ENCODE measurements at regions not wholly inside any gene's neighbourhood (a gene's known extent, or its start where the extent isn't known, plus 50 kb on each side); places are given as distances from the start of the nearest gene placed in this dataset.
A peak's percentile ranks its signal among the peaks of the same experiment; 100 is the strongest.

DNA sequence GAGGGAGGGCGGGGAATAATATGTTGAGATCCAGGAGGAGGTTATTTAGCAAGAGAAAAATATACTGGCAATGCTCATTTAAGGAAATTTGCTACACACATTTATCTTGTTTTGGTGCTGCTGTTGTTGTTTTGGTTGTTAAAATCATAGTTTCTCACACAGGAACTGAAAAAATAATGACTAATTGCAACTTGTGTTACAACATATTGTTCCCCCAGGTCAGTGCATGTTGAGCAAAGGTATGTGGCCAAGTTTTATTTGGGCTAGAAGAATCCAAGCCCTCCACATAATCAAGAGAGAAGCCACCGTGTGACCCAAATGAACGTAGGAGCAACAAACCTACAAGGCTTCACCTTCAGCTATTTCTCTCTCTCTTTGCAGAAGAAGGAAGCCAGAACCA is 220.3 kb upstream of the DAPK1 start:
- no peak for DNase-seq (ENCODE audit: low read depth)

DNA sequence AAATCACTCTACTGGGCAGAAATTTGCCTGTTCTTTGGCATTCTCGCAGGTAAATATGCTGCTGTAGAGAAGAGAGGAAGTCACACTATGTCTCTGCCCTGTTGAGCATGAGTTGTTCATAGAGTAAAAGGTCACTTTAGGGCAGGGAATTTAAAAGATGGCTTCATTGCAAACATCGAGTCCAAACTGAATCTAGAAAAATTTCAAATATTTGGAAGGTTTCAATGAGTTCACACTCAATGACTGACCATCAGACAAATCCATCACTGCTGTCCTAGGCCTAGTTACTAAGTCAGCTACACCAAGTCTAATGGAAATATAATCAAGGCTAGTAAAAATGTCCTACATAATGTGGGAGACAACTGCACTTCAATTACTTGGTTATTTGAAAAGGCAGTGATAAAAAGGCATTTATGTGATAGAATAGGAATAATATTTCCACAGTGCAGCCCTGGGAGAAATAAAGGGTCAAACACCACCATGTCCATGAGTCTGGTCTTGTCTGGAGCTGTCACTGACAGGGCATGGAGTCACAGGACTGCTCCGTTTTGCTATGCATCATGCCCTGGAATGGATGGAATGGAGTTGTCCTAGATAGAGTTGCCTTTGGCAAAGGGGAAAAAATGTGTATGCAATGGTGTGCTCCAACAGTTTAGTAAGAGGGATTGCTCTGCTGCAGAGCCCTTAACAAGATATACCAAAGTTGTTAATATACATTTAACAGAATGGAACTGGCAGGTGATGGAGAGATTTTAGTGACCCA is 218.5 kb upstream of the DAPK1 start:
- no peak for DNase-seq (ENCODE audit: low read depth)

DNA sequence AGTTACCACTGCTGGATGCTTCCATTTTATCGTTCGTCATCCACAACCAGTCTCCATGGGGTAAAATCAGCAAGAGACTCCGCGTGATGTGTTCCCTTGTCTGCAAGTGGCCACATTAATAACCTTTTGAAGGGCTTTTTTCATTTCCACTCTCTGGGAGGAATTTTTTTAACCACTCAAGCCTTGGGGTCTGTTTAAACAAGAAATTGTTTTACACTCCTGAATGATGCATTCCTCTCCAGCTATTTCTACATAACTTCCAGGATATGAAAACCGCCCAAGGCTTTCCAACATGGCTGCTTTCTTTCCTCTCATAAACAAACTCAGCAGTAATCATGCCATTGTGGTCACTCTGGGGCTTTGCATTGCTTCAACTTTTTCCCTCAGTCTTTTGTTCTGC is 217.2 kb upstream of the DAPK1 start:
- DNase-seq (ENCODE audit: low read depth) = peak; percentile 28

DNA sequence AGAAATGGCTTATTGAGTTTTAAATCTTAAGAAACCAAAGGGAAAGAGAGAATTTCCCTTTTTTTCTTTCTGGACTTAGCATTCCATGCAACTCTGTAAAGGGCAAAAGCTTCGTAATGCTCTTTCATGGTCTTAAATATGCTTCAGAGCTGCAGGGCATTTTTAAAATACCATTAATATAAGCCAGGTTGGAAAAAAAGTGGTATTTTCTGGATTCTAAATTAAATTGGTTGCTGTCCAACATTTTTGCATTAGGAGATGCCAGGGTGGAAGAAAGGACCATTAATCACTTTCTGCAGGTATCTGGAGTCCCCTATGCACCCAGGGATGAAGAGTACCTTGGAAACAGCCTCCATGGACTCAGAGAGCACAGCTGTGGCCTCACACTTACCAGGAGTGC is 215.1 kb upstream of the DAPK1 start:
- no peak for DNase-seq (ENCODE audit: low read depth)

DNA sequence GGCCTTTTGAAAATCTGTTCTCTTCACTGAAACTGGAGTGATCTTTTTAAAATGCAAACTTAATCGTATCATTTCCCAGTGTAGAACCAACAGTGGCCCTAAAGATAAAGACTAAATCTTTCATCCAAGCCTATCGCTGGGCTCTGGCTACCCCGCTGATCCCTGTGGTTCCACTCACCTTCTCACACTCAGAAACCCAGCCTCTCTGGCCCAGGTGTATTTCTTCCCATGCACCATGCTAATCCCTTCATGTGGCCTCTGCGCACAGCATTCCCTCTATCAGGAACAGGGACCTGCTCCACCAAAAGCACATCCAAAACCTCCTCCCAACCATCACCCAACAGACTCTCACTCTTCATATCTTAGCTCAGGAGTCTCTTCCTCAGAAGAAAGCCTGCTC is 214.1 kb upstream of the DAPK1 start:
- no peak for DNase-seq (ENCODE audit: low read depth)

DNA sequence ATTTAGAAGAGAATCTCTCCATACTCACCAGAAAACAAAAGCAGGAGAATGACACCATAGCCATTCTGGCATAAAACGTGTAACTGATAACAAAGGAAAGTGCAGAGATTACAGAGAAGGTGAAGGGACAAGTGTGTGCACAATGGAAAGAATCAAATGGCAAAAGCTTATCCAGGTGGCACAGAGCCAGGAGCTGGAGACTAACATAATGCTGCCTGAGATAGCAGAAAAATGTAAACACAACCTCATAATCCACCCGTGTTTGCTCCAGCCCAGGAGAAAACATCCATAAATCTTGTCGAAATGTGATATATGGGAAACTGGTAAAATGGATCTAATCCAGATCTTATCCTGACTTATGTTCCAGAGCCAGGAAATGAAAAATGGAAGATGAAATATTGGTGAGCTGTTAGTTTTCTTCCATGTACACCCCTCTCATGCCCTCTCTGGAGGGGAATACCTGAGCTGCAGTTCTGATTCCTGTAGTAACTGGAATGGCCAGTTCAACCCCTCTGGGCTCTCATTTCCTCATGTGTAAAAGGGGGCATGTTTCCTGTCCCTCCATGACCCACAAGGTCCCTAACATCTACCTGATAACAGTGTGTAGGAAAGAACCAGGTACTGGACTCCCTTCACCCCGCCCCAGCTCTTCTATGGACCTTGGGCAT is 212.3 kb upstream of the DAPK1 start:
- no peak for DNase-seq (ENCODE audit: low read depth)

DNA sequence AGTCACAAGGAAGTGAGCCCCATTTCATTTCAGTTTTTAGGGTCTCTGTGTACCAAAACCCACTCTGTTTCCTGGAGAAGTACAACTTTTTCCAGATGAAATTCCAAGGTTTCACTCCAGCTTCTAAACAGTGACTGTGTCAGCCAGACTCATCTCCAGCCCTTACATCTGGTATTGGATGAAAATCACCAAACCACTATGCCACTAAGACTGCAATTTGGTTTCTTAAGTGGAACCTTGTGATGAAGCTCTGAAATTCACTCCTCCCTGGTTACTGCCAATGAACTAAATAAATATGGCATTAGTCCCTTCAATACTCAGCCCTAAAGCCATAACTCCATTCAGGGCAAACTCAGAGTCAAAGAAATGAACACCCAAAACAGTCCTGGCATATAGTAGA is 211.2 kb upstream of the DAPK1 start:
- DNase-seq (ENCODE audit: low read depth) = no peak

DNA sequence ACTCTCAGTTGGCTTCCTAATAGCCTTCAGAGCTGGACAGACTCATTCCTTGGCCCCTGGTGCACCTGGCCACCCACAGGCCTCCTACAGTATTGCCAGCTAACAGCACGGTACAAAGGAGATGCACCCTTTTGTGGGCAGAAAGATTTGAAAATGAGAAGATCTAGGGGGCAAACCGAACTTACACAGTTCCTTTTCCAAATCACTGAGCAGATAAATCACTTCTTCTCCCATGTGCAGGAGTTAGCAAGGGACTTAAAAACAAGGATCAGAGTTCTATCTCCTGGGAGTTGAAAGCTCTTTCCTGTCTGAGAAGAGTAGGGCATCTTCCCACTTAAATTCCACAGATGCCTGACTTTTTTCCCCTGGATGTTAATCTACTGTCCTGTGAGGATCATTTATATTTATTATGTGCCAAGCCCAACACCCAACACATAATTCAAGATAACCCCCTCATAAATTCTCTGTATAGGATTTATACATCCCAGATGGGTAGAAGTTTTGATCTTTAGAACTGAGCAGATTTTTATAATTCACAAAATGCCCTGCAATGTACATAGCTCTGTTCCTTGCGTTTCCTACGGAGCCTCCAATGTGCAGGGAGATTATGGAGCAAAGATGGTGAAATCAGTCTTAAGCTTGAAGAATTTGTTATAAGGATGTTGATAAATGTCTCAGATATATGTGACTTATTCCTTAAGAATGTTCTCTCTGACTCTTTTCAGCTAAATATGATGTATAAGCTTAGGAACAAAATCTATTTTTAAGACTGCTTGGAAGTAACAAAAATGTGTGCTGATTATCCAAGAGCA is 207.2 kb upstream of the DAPK1 start:
- DNase-seq (ENCODE audit: low read depth) = no peak

DNA sequence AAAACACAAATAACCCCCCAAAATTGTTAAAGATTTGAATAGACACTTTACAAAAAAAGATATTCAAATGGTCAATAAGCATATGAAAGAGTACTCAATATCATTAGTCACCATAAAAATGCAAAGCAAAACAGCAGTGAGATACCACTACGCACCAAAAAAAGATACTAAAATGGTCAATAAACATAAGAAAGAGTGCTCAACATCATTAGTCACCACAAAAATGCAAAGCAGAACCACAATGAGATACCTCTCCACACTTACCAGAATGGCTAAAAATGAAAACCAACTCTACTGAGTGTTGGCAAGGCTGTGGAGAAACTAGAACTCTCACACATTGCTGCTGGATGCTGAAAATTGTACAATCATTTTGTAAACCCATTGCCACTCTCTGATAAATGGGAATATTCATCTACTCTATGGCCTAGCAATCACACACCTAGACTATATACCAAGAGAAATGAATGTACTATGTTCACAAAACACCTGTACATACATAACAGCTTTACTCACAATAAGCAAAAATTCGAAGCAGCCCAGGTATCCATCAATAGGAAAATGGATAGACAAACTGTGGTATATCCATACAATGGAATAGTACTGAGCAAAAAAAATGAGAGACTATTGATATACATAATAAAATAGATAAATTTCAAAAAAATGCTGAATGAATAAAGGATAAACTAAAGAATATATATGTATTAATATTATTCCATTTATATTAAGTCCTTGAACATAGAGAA is 205.0 kb upstream of the DAPK1 start:
- DNase-seq (ENCODE audit: low read depth) = no peak

DNA sequence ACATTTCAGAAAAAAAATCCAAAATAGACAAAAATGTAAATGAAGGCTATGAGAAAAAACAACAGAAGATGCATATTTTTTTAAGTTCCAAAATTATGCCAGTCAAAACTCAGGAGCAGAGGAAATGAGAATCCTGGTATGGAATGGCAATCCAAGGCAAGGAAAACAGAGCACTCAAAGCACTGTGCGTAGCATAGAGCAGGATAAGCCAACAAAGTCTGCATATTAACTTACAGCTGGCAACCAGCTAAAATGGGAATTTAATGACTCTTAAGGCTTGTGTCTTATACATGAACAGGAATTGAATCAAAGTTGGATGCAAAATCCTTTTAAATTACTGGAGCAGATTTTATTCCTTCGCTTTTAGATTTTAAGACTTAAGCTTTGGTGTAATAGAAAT is 203.5 kb upstream of the DAPK1 start:
- no peak for DNase-seq (ENCODE audit: low read depth)

DNA sequence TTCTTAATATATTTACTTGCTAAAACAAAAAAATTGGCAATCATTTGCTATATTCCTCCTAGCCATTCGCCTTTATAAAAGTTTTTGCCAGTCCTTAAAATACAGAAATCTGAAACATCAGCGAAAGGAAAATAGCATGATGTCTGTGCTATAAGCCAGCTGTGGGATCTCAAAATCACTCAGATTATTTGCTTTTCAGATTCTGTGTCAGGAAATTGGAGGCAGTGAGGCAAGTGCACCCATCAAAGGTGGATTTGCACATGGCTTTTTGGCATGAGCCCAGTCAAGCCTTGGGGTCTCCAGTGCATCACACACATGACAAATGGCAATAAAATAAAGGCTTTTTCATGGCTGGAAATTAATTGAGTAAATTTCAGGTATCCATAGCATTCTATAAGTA is 196.8 kb upstream of the DAPK1 start:
- DNase-seq (ENCODE audit: low read depth) = no peak

DNA sequence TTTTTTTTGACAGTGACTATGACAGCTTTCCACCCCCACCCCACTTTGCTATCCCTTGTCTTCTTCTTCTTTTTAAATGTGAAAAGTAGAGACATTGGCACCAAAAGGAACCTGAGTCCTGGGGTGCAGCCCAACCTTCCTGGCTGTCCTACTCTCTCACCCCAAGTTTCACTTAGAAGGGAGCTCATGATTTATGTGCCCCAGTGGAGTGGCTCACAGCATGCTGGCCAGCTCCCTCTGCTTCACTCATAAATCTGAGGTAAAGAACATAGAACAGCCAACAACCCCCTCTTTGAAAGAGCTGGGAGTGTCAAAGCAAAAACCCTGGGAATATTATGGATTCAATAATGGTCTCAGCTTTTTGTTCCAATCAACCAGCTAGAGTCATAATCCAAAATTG is 196.3 kb upstream of the DAPK1 start:
- DNase-seq (ENCODE audit: low read depth) = no peak

DNA sequence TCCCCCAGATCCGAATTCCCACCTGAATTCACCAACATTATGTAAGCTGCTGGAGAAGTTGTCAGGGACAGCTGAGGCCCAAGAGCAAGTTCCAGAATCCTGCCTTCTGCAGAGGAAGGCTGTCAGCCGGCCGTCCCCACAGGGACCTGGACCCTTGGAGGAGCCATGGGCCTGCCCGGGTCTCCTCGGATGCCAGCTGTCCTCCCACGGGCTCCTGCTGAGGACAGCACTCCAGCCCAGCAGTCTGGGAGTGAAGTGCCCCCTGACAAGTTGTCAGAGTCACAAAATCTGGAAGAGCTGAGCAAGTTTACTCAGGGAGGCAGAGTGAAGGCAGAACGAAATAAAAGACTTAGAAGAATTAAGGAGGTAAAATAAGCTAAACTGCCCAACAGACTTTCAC is 192.5 kb upstream of the DAPK1 start:
- no peak for DNase-seq (ENCODE audit: low read depth)

DNA sequence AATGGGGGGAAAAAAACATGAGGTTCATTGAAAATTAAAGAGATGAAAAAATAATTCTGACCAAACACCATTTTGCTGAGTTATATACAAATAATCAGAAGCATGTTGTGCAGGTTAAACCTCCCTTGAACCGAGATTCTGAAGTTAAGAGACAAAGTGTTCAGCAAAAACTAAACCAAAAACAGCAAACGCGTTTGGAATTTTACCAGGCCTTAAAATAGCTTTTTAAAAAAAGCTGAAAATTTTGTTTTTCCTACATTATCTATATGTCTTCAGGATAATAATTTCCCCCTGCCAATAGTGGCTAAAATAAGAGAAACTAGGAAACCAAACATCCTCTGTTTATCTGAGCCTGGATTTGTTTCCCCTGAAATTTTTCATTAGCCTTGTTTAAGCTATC is 191.7 kb upstream of the DAPK1 start:
- no peak for DNase-seq (ENCODE audit: low read depth)

DNA sequence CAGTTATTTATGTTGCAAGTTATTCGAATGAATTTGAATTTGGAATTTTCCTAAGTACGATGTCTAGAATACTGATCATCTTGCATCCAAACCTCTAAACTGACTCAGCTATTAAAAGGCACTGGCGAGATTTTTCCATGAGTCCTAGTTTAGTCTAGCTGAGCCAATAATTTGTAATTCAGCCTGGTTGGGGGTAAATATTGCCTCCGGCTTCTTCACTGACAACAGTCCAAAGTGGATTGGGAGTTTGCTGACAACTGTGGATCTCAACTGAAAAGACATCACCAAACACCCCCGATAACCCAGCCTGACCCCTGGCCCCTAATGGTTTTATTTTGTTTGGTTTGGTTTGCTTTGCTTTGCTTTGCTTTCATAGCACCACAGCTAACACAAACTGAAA is 189.8 kb upstream of the DAPK1 start:
- no peak for DNase-seq (ENCODE audit: low read depth)

DNA sequence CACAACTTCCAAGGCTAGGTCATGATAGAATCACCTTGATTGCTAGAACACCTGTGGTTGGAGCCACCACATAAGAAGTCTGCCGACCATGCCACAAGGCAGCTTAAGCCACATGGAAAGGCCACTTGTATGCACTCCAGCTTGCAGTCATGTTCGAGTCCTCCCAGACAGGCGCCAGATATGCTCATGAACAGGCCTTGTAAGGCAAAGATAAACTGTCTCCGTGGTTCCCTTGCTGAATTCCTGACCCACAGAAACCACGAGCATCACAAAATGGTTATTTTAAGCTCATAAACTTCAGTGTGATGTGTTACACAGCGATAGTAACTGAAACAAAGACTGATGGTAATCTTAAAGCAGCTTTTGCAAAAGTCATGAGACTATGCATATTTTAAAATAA is 188.4 kb upstream of the DAPK1 start:
- DNase-seq (ENCODE audit: low read depth) = no peak

DNA sequence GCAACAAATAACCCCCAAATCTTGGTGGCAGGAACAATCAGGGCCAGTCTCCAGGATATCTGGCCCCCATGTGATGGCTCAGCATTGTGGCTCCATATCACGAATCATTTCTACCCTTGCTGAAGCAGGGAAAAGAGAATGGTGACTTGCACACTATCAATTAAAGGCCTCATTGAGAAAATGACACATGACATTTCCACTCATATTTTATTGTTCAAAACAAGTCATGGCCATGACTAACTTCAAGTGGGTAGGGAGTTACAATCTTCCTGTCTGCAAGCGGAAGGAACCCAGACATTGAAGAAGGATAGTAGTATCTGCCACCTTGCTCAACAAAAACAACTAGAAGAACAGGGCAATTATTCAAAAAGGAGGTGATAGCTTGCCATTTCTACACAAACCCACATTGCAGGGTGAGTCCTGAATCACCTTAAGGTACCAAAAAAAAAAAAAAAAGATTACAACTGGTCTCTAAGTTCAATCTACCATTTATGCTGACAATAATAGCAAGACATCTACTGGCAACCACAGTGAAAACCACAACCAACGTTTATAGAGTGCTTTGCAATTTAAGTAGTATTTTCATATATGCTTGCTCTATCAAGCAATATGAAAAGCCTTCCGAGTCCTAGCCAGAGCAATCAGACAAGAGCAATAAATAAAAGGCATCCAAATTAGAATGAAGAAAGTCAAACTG is 186.7 kb upstream of the DAPK1 start:
- DNase-seq (ENCODE audit: low read depth) = no peak

DNA sequence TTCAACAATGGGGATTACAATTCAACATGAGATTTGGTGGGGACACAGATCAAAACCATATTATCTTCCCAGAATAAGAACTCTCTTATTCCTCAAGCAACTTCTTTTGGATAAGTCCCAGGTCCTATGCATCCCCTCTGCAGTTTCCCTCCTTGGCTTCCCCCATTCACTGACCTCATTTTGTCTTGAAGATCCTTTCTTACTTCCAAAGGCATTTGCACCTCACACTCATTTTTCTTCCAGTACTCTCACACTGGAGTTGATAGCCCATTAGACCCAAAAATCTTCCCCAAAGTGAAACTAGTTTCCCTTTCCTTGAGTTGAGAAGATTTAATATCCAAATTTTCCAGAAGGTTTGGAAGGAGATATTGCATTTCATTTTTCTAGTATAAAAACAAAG is 178.0 kb upstream of the DAPK1 start:
- DNase-seq (ENCODE audit: low read depth) = no peak

DNA sequence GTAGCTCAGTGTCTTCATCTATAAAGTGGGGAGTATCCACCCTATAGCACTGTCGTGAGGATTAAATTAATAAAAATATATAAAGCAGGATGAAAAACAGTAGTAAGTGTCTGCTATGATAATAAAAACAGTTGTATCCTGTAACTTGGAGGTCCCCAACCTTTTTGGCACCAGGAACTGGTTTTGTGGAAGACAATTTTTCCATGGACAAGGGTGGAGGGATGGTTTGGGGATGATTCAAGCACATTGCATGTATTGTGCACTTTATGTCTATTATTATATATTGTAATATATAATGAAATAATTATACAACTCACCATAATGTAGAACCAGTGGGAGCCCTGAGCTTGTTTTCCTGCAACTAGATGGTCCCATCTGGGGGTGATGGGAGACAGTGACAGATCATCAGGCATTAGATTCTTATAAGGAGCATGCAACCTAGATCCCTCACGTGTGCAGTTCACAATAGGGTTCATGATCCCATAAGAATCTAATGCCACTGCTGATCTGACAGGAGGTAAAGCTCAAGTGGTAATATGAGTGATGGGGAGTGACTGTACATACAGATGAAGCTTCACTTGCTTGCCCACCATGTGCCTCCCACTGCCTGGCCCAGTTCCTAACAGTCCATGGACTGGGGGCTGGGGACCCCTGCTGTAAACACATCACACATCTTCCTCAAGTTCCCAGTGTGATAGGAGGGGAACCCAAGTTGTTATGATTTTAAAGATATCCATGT is 177.4 kb upstream of the DAPK1 start:
- DNase-seq (ENCODE audit: low read depth) = no peak

DNA sequence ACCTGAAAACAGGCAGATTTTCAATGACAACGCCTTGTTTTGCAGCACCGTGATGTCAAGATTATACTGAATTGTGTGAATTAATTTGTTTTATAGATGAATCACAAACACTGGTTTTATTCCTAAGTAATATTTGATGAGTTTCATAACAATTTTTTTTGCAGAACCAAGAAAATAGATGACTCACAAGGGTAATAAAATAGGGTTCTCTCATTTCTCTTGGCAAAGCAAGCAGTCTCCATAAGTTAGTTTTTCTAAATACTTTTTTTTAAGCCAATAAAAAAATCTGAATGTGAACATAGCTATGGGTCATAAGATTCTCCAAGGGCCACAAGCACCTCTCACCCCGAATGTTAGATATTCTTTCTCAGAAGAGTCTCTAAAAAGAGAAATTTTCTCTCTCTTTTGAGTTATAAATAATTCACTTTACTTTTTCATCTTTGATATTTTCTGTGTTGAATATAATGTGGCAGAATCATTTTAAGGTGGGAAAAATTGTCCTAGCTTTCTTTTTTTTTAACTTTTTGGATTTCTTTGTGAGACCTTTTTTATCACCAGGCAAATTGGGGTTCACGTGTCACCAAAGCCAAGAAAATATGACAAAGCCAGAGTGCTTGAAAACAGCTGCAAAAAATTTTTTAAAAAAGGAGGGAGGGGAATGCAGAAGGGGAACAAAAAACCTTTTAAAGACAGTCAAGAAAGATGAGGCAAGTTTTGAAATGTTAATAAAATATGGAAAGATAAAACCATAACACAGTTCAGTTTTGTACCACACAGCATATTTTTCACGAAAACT is 174.6 kb upstream of the DAPK1 start:
- no peak for DNase-seq (ENCODE audit: low read depth)
